ENCODE measurements at regions not wholly inside any gene's neighbourhood (a gene's known extent, or its start where the extent isn't known, plus 50 kb on each side); places are given as distances from the start of the nearest gene placed in this dataset.
"Not testable (repeated sequence)": the region's sequence is repeated elsewhere in the genome, so short reads cannot be mapped to it uniquely, and the experiment has no call there.

DNA sequence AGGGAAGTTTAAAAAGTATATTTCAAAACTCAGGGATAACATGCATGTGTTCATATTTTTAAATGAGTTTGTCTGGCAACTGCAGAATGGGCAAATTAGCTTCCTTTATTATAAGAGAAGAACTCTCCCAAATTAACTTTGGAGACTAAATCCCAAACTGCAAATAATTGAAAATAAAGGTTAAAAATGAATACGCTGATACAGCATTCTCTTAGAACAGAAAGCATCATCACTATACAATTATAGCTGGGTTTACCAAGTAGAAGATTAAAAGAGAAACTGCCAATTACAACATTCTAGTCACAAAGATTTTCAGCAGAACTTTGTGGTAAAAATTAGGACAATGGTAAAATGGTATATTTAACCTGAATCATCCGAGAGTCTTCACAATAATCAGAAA, 73.3 kb downstream of the OLFM4 start:
- FAIRE-seq (no peak), DNase-seq (ENCODE audit: low spot score) (no peak)

- DNase-seq (ENCODE audit: low spot score): no peak
These were observed 75.5 kb downstream of the OLFM4 start for GRCh38 chr13:53104136-53104535.

GRCh38 chr13:53105477-53105876, 76.9 kb downstream of the OLFM4 start:
- FAIRE-seq: no peak
- no peak for DNase-seq (ENCODE audit: low spot score)

More at GRCh38 chr13:53104136-53104535, 75.5 kb downstream of the OLFM4 start:
- no peak for FAIRE-seq

GRCh38 chr13:53105890-53106289, 77.3 kb downstream of the OLFM4 start:
- FAIRE-seq: no peak
- DNase-seq (ENCODE audit: low spot score): no peak

DNA sequence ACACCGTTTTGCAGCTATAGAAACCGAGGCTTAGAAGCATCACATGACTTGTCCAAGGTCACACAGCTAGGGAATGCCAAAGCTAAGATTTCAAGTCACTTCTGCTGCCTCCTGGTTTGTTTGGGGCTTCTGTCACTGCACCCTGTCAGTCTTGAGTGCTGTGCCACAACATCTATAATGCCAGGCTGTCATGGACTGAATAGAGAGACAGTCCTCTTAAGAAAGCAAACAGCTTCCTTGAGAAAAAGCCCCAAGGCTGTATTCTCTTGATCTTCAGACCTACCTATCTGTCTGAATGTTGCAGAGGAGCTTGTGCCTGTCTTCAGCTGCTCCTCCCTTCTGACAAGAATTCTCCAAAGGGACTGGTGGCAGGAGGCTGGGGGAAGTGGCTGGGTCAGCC, 81.6 kb downstream of the OLFM4 start:
- FAIRE-seq (no peak), DNase-seq (ENCODE audit: low spot score) (no peak)

GRCh38 chr13:53110614-53111013, 82.0 kb downstream of the OLFM4 start:
- no peak for DNase-seq (ENCODE audit: low spot score)
- no peak for FAIRE-seq

DNA sequence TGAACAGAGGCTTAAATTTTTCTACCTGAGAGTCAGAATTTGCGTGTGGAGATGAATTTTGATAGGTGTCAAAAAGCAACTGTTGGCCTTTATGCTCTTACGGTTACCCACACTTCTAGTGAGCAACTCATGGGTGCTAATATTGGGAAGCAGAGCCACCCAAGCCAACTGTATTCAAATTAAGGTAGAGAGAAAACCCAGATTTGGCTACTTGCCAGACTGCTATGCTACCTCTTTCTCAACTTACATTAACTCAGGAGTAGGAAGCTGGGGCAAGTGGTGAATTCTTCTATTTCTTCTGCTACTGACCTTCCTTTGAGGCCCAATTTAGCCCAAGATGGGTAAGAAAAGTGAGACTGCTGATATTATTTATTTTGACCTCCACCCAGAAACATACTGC, 83.9 kb downstream of the OLFM4 start:
- DNase-seq (ENCODE audit: low spot score): no peak
- no peak for FAIRE-seq

GRCh38 chr13:53117048-53117447, 88.4 kb downstream of the OLFM4 start:
- not testable (repeated sequence) for DNase-seq (ENCODE audit: low spot score); FAIRE-seq

GRCh38 chr13:53121131-53121773, 92.6 kb downstream of the OLFM4 start:
- DNase-seq (ENCODE audit: low spot score) (no peak), FAIRE-seq (no peak)

DNA sequence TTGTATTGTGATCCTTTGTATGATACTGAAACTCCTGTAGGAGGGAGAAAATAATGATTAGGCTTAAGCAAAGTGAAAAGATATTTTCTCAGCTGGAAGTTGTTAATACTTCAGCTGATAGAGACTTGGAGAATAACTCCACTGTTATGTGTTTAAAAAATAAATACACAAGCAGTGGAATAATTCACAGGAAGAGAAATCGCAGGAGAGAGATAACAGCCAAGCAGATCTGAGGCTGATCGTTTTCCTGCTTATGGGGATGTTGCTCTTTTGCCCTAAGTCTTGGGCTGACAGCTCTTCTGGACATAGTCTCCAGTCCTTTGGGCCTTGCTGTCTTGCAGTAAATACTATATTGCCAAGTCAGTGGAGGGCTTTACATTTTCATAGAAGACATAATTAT, 93.3 kb downstream of the OLFM4 start:
- no peak for DNase-seq (ENCODE audit: low spot score)
- no peak for FAIRE-seq

GRCh38 chr13:53123536-53123935, 94.9 kb downstream of the OLFM4 start:
- DNase-seq (ENCODE audit: low spot score): no peak
- no peak for FAIRE-seq

- FAIRE-seq (no peak), DNase-seq (ENCODE audit: low spot score) (no peak)
These were observed 96.0 kb downstream of the OLFM4 start for GRCh38 chr13:53124623-53125022.

- DNase-seq (ENCODE audit: low spot score) (no peak), FAIRE-seq (no peak)
These were observed 98.2 kb downstream of the OLFM4 start for GRCh38 chr13:53126841-53127245.

- DNase-seq (ENCODE audit: low spot score): no peak
- FAIRE-seq: no peak
These were observed 98.8 kb downstream of the OLFM4 start for GRCh38 chr13:53127373-53127772.

DNA sequence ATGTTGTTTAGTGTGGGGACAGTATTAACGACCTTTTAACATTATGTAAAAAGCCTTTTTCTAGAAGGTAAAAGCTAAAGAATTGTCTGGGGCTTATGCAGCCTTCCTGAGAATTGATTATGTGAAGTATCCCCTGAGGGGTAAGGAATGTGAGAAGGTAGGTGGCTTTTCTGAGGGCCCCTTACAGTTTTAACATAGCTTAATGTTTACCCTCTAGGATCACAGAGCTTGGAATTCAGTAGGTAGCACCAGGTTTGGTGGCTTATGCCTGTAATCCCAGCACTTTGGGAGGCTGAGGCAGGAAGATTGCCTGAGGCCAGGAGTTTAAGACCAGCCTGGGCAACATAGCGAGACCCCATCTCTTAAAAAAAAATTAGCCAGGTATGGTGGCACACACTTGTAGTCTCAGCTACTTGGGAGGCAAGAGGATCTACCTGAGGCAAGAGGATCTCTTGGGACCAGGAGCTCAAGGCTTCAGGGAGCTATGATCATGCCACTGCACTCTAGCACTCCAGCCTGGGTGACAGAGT, 101.3 kb downstream of the OLFM4 start:
- FAIRE-seq (no peak), DNase-seq (ENCODE audit: low spot score) (no peak)

GRCh38 chr13:53131361-53131760, 102.7 kb downstream of the OLFM4 start:
- DNase-seq (ENCODE audit: low spot score): no peak
- FAIRE-seq: no peak

- DNase-seq (ENCODE audit: low spot score) (no peak), FAIRE-seq (no peak)
These were observed 106.7 kb downstream of the OLFM4 start for GRCh38 chr13:53135301-53135700.

- DNase-seq (ENCODE audit: low spot score): no peak
- no peak for FAIRE-seq
These were observed 108.1 kb downstream of the OLFM4 start for GRCh38 chr13:53136554-53137215.

- FAIRE-seq: no peak
- DNase-seq (ENCODE audit: low spot score): no peak
These were observed 109.2 kb downstream of the OLFM4 start for GRCh38 chr13:53137779-53138178.

DNA sequence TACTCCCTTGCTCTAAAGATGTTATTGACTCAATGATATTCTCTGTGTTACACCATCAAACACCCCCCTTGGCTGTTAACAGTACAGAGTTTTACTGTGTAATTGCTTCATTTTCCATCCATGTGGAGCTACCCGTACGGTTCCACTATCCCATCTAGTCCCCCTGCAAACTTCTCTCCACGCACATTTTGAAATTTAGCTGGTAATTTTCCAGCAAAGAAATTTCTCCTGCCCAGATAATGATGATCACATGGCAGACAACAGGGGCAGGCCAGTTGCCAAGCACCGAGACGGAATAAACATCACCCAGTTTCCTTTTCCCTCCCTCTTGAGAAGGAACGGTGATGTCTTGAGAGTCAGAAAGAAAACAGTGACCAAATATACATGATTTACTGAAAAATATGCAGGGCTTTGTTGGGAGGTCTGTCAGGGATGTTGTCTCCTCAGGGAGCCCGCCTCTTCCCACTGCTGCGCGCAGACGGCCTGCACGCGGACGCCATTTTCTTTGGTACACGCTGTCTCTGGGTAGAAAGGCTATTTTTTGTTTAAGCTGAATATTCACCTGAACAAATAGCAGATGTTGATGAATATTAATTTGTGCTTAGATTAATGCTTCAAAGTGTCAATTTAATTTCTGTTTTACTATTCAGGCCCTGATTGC, 109.9 kb downstream of the OLFM4 start:
- FAIRE-seq: no peak
- DNase-seq (ENCODE audit: low spot score): no peak

DNA sequence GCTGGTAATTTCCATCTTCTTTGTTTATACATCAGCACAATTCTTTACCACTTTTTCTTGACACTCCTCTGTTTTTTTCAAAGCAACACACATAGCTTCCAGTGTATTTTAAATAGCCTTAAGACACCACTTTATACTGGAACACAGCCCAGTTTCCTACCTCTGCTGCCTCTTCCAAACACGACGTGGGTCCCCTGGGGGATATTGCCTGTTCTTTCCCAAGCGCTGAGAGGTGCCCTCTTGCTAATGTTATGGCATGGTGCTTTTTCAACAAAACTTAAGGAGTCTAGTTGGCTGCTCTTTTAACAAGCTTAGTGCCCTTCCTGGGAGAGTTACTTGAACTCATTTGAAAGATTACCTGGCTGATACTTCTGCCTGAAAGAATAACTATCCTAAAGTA, 112.7 kb downstream of the OLFM4 start:
- DNase-seq (ENCODE audit: low spot score) (no peak), FAIRE-seq (no peak)

GRCh38 chr13:53142306-53142705, 113.7 kb downstream of the OLFM4 start:
- FAIRE-seq (no peak), DNase-seq (ENCODE audit: low spot score) (no peak)
